Fibroblast of peridontal ligament (primary cell): ENCODE measurements at regions not wholly inside any gene's neighbourhood (a gene's known extent, or its start where the extent isn't known, plus 50 kb on each side); places are given as distances from the start of the nearest gene placed in this dataset.

Source experiments
- DNase-seq: peaks from one replicate; pipeline ENCODE4 v3.0.0-alpha.2; 2010; ENCODE audit errors: extremely low read depth

- no peak for DNase-seq
Observed at GRCh38 chr11:45597097-45597496, 68.3 kb downstream of the CHST1 start.

GRCh38 chr11:45596571-45596970 lies 68.9 kb downstream of the CHST1 start:
- no peak for DNase-seq

- no peak for DNase-seq
Observed at GRCh38 chr11:45593992-45594391, 71.4 kb downstream of the CHST1 start.

- no peak for DNase-seq
Observed at GRCh38 chr11:45592636-45593035, 72.8 kb downstream of the CHST1 start.

- peak; percentile 1 for DNase-seq
Observed at GRCh38 chr11:45590743-45591142, 74.7 kb downstream of the CHST1 start.

- no peak for DNase-seq
Observed at GRCh38 chr11:45585205-45585604, 80.2 kb downstream of the CHST1 start.

- no peak for DNase-seq
Observed at GRCh38 chr11:45583981-45584566, 81.3 kb downstream of the CHST1 start.

- peak; percentile 12 for DNase-seq
Observed at GRCh38 chr11:45580399-45580798, 85.0 kb downstream of the CHST1 start.

GRCh38 chr11:45578316-45578715 lies 87.1 kb downstream of the CHST1 start:
- no peak for DNase-seq

GRCh38 chr11:45577752-45578151 lies 87.7 kb downstream of the CHST1 start:
- DNase-seq, result no peak

GRCh38 chr11:45576461-45577215 lies 88.8 kb downstream of the CHST1 start:
- no peak for DNase-seq

GRCh38 chr11:45573728-45574127 lies 91.7 kb downstream of the CHST1 start:
- DNase-seq, result no peak

GRCh38 chr11:45572354-45573123 lies 92.9 kb downstream of the CHST1 start:
- DNase-seq, result no peak

- DNase-seq, result no peak
Observed at GRCh38 chr11:45569776-45570175, 95.6 kb downstream of the CHST1 start.

- no peak for DNase-seq
Observed at GRCh38 chr11:45568049-45568448, 97.4 kb downstream of the CHST1 start.

GRCh38 chr11:45565446-45565988 lies 99.9 kb downstream of the CHST1 start:
- DNase-seq, result no peak

- DNase-seq, result no peak
Observed at GRCh38 chr11:45563810-45564209, 101.6 kb downstream of the CHST1 start.

- no peak for DNase-seq
Observed at GRCh38 chr11:45563171-45563570, 102.3 kb downstream of the CHST1 start.

GRCh38 chr11:45560913-45561281 lies 104.5 kb downstream of the CHST1 start:
- DNase-seq, result no peak

- no peak for DNase-seq
Observed at GRCh38 chr11:45560155-45560912, 105.1 kb downstream of the CHST1 start.

GRCh38 chr11:45556851-45557707 lies 108.3 kb downstream of the CHST1 start:
- no peak for DNase-seq
